SKM-1 (cell line): ENCODE measurements at regions not wholly inside any gene's neighbourhood (a gene's known extent, or its start where the extent isn't known, plus 50 kb on each side); places are given as distances from the start of the nearest gene placed in this dataset.

ENCODE experiments used
- DNase-seq: peaks from one replicate; lab custom pipeline; 2025; ENCODE audit not compliant: unreplicated experiment; lab: John Stamatoyannopoulos, UW

GRCh38 chr18:40695526-40695925, 1259.5 kb upstream of the PIK3C3 start:
- no peak for DNase-seq

GRCh38 chr18:40692871-40693270, 1262.2 kb upstream of the PIK3C3 start:
- DNase-seq, result no peak

GRCh38 chr18:40690062-40690461, 1265.0 kb upstream of the PIK3C3 start:
- no peak for DNase-seq

- DNase-seq, result no peak
Measured at GRCh38 chr18:40687399-40687798, 1267.6 kb upstream of the PIK3C3 start.

- DNase-seq, result no peak
Measured at GRCh38 chr18:40686836-40687235, 1268.2 kb upstream of the PIK3C3 start.

GRCh38 chr18:40685219-40685618, 1269.8 kb upstream of the PIK3C3 start:
- no peak for DNase-seq

GRCh38 chr18:40678318-40678717, 1276.7 kb upstream of the PIK3C3 start:
- no peak for DNase-seq

GRCh38 chr18:40676668-40677067, 1278.4 kb upstream of the PIK3C3 start:
- DNase-seq, result no peak

- DNase-seq, result no peak
Measured at GRCh38 chr18:40673150-40673549, 1281.9 kb upstream of the PIK3C3 start.

GRCh38 chr18:40672590-40672989, 1282.4 kb upstream of the PIK3C3 start:
- no peak for DNase-seq

- no peak for DNase-seq
Measured at GRCh38 chr18:40670668-40671375, 1284.2 kb upstream of the PIK3C3 start.

- no peak for DNase-seq
Measured at GRCh38 chr18:40662898-40663437, 1292.1 kb upstream of the PIK3C3 start.

- no peak for DNase-seq
Measured at GRCh38 chr18:40653682-40654081, 1301.4 kb upstream of the PIK3C3 start.

GRCh38 chr18:40652321-40652720, 1302.7 kb upstream of the PIK3C3 start:
- DNase-seq, result no peak

GRCh38 chr18:40651163-40651562, 1303.9 kb upstream of the PIK3C3 start:
- no peak for DNase-seq

- no peak for DNase-seq
Measured at GRCh38 chr18:40642692-40643229, 1312.3 kb upstream of the PIK3C3 start.

- no peak for DNase-seq
Measured at GRCh38 chr18:40631319-40631718, 1323.7 kb upstream of the PIK3C3 start.

GRCh38 chr18:40630496-40630895, 1324.5 kb upstream of the PIK3C3 start:
- no peak for DNase-seq

GRCh38 chr18:40624959-40625358, 1330.1 kb upstream of the PIK3C3 start:
- no peak for DNase-seq

- no peak for DNase-seq
Measured at GRCh38 chr18:40613721-40614120, 1341.3 kb upstream of the PIK3C3 start.

GRCh38 chr18:40612356-40612755, 1342.7 kb upstream of the PIK3C3 start:
- no peak for DNase-seq

- no peak for DNase-seq
Measured at GRCh38 chr18:40608226-40608625, 1346.8 kb upstream of the PIK3C3 start.
